ENCODE measurements at regions not wholly inside any gene's neighbourhood (a gene's known extent, or its start where the extent isn't known, plus 50 kb on each side); places are given as distances from the start of the nearest gene placed in this dataset.

DNA sequence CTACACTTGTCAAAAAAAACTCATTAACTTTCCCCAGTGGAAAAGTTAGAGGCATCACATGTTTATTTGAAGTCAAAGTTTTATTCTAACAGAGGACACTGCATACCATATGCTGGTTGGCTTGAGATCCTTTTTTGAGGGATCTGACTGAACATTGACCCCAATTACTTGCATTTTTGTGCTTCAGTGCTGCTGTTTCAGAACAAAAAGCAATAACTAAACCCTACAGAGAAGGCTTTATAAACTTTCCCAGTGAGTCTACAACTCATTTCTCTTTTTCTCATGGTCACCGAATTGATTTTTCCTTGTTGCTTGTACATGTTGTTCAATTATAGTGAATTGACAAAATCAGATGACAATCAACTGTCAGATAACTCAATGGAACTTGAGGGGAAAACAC is 69.3 kb upstream of the PHYHIPL start:
- H3K27ac ChIP-seq (replicated peaks in 1 of 4), result no peak overlapping the region
- intact Hi-C loops (cut with DNase I), result no loop called here
- TF ChIP-seq EP300 (IDR thresholded peaks at IDR 0.05) (no peak), POLR2A (IDR thresholded peaks at IDR 0.05; ENCODE audit: low read depth) (no peak), POLR2AphosphoS5 (IDR thresholded peaks at IDR 0.05) (no peak)
- TF ChIP-seq, protein P1, sequence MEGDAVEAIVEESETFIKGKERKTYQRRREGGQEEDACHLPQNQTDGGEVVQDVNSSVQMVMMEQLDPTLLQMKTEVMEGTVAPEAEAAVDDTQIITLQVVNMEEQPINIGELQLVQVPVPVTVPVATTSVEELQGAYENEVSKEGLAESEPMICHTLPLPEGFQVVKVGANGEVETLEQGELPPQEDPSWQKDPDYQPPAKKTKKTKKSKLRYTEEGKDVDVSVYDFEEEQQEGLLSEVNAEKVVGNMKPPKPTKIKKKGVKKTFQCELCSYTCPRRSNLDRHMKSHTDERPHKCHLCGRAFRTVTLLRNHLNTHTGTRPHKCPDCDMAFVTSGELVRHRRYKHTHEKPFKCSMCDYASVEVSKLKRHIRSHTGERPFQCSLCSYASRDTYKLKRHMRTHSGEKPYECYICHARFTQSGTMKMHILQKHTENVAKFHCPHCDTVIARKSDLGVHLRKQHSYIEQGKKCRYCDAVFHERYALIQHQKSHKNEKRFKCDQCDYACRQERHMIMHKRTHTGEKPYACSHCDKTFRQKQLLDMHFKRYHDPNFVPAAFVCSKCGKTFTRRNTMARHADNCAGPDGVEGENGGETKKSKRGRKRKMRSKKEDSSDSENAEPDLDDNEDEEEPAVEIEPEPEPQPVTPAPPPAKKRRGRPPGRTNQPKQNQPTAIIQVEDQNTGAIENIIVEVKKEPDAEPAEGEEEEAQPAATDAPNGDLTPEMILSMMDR (IDR thresholded peaks at IDR 0.05), result no peak
- no peak for DNase-seq (ENCODE audit: extremely low spot score)
- no peaks in the 10 kb centered on the region for H3K27me3 ChIP-seq
- H3K4me1 ChIP-seq, result peaks cover 0 to 14% (median 3%) of the 10 kb centered on the region in 4 donors
- WGBS, result 86% methylated on average over 1 of the region's 1 CpG
- H3K4me3 ChIP-seq, result no peak overlapping the region
- H3K9me3 ChIP-seq, result no peaks in the 10 kb centered on the region
- H3K36me3 ChIP-seq, result no peaks in the 10 kb centered on the region

DNA sequence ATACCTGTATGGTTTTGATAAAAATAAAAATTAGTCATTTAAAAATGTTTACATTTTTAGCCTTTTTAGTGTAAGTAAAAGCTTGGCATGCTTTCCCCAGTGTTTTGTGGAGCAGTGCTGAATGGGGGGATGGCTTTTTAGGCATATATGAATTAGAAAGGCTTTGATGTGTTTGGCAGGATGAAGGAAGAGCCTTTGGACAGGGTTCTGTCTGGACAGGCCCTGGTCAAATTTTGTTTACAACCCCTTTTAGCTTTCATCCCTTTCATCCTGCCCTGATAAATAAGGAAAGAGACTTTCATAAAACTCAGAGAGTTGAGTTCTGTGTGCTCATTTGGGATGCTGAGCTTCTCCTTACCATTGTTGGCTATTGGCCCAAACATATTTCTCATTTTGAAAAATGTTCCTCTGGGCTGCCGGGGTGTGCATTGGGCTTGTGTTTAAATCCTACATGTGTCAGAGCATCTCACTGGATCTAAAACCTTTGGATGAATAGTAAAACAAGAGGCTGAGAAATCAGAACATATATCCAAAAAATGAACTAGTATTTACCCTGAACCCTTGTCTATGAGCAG is 68.1 kb upstream of the PHYHIPL start:
- no peak for TF ChIP-seq POLR2AphosphoS5 (IDR thresholded peaks at IDR 0.05)
- TF ChIP-seq POLR2A (IDR thresholded peaks at IDR 0.05; ENCODE audit: low read depth), result no peak
- TF ChIP-seq, protein P1 (IDR thresholded peaks at IDR 0.05), result no peak
- TF ChIP-seq EP300 (IDR thresholded peaks at IDR 0.05), result no peak

DNA sequence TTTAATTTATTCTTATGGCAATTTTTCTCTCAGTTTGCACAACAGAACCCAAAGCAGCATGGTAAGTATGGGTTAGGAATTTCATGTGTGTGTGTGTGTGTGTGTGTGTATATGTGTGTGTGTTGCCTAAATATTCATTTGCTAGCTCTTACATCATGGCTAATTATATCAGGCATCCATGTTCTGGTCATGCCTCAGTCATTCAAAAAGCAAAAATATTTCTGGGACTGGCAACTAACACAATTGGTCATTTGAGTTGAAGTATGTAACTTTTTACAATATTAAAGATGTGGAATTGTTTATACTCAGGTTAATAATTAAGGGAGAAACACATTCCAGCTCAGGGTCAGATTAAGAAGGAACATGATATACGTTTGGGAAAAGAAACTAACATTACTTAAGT is 67.6 kb upstream of the PHYHIPL start:
- TF ChIP-seq POLR2A (IDR thresholded peaks at IDR 0.05; ENCODE audit: low read depth) (no peak), EP300 (IDR thresholded peaks at IDR 0.05) (no peak), POLR2AphosphoS5 (IDR thresholded peaks at IDR 0.05) (no peak)
- TF ChIP-seq, protein P1 (IDR thresholded peaks at IDR 0.05), result no peak
- 80% methylated on average over 1 of the region's 1 CpG for WGBS
- intact Hi-C loops (cut with DNase I), result no loop called here
- Histone ChIP-seq H3K4me1 (peaks cover 0 to 14% (median 3%) of the 10 kb centered on the region in 4 donors), H3K9me3 (no peaks in the 10 kb centered on the region), H3K27me3 (no peaks in the 10 kb centered on the region), H3K4me3 (no peak overlapping the region), H3K36me3 (no peaks in the 10 kb centered on the region), H3K27ac (replicated peaks in 1 of 4) (no peak overlapping the region)
- no peak for DNase-seq (ENCODE audit: extremely low spot score)

More for the DNA sequence above, 68.1 kb upstream of the PHYHIPL start:
- no peaks in the 10 kb centered on the region for H3K9me3 ChIP-seq
- H3K4me1 ChIP-seq, result peaks cover 0 to 14% (median 3%) of the 10 kb centered on the region in 4 donors
- H3K36me3 ChIP-seq, result no peaks in the 10 kb centered on the region
- no peaks in the 10 kb centered on the region for H3K27me3 ChIP-seq
- no peak overlapping the region for H3K27ac ChIP-seq (replicated peaks in 1 of 4)
- no peak for DNase-seq (ENCODE audit: extremely low spot score)
- intact Hi-C loops (cut with DNase I), result no loop called here
- H3K4me3 ChIP-seq, result no peak overlapping the region
- 42% methylated on average over 1 of the region's 1 CpG for WGBS

DNA sequence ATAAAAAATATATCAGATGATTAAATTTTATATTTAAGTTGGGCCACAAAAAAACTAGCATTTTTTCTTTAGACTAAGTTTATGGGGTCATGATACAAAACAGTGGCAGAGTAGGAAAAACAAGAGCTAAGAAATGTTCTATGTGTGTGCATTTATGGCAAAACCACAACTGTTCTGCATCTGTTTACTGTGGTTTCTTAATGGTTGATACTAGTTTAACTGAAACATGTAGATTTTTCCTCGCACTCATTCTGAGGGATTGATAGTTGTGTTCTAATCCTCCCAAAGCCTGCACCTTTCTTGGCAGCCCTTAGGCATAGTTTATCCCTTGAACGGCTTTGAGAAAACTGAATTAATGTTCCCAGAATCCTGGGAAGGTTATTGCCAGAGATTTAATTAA is 66.6 kb upstream of the PHYHIPL start:
- Histone ChIP-seq H3K27me3 (no peaks in the 10 kb centered on the region), H3K36me3 (no peaks in the 10 kb centered on the region), H3K4me3 (no peak overlapping the region), H3K4me1 (peaks cover 0 to 14% (median 3%) of the 10 kb centered on the region in 4 donors), H3K9me3 (no peaks in the 10 kb centered on the region), H3K27ac (replicated peaks in 1 of 4) (no peak overlapping the region)
- TF ChIP-seq, protein P1 (IDR thresholded peaks at IDR 0.05), result no peak
- TF ChIP-seq POLR2AphosphoS5 (IDR thresholded peaks at IDR 0.05) (no peak), EP300 (IDR thresholded peaks at IDR 0.05) (no peak), POLR2A (IDR thresholded peaks at IDR 0.05; ENCODE audit: low read depth) (no peak)
- WGBS, result 76% methylated on average over 2 of the region's 2 CpGs
- no peak for DNase-seq (ENCODE audit: extremely low spot score)
- intact Hi-C loops (cut with DNase I), result no loop called here

DNA sequence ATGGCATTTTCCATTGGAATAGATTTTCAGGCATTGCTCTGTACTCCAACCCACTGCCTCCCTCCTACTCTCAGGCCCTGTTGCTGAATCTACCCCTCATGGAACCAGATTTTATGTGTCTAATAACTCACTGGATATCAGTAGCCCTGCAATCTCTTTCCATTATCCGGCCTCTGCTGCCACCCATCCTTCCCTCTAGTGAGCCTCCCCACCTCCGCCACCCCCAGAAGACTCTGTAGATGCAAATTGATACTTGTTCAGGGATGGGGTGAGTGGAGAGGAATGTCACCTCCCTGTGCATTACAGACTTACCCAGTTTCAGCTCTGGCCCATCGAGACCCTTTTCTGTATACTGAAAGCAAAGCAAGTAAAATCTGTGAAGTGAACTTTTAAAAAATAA is 52.3 kb upstream of the PHYHIPL start:
- no peak overlapping the region for H3K4me3 ChIP-seq
- H3K9me3 ChIP-seq, result no peaks in the 10 kb centered on the region
- intact Hi-C loops (cut with DNase I), result no loop called here
- H3K36me3 ChIP-seq, result no peaks in the 10 kb centered on the region
- no peak for DNase-seq (ENCODE audit: extremely low spot score)
- H3K4me1 ChIP-seq, result peaks cover 0 to 11% (median 0%) of the 10 kb centered on the region in 4 donors
- H3K27me3 ChIP-seq, result no peaks in the 10 kb centered on the region
- no peak for TF ChIP-seq POLR2A (IDR thresholded peaks at IDR 0.05; ENCODE audit: low read depth)
- no peak for TF ChIP-seq POLR2AphosphoS5 (IDR thresholded peaks at IDR 0.05)
- no peak for TF ChIP-seq EP300 (IDR thresholded peaks at IDR 0.05)
- TF ChIP-seq, protein P1 (IDR thresholded peaks at IDR 0.05), result no peak
- WGBS, result 89% methylated on average over 3 of the region's 3 CpGs
- H3K27ac ChIP-seq (replicated peaks in 1 of 4), result no peak overlapping the region

Measured in esophagus muscularis mucosa (tissue), 4 donors.